ENCODE measurements at regions not wholly inside any gene's neighbourhood (a gene's known extent, or its start where the extent isn't known, plus 50 kb on each side); places are given as distances from the start of the nearest gene placed in this dataset.
A peak's percentile ranks its signal among the peaks of the same experiment; 100 is the strongest.
"Not testable (repeated sequence)": the region's sequence is repeated elsewhere in the genome, so short reads cannot be mapped to it uniquely, and the experiment has no call there.

- no peak for DNase-seq
Observed at GRCh38 chr10:121690152-121690848, 92.1 kb upstream of the FGFR2 start.

- DNase-seq: no peak
Observed at GRCh38 chr10:121687095-121687813, 89.0 kb upstream of the FGFR2 start.

GRCh38 chr10:121684276-121684675, 86.0 kb upstream of the FGFR2 start:
- no peak for DNase-seq

GRCh38 chr10:121683816-121684215, 85.6 kb upstream of the FGFR2 start:
- no peak for DNase-seq

GRCh38 chr10:121683366-121683765, 85.1 kb upstream of the FGFR2 start:
- DNase-seq: no peak

GRCh38 chr10:121681997-121682687, 83.9 kb upstream of the FGFR2 start:
- DNase-seq: no peak

GRCh38 chr10:121680879-121681655, 82.8 kb upstream of the FGFR2 start:
- no peak for DNase-seq

GRCh38 chr10:121679916-121680315, 81.7 kb upstream of the FGFR2 start:
- DNase-seq: no peak

- DNase-seq: no peak
Observed at GRCh38 chr10:121678631-121679174, 80.5 kb upstream of the FGFR2 start.

- DNase-seq: no peak
Observed at GRCh38 chr10:121677880-121678279, 79.6 kb upstream of the FGFR2 start.

GRCh38 chr10:121675344-121675743, 77.1 kb upstream of the FGFR2 start:
- DNase-seq: no peak

GRCh38 chr10:121674885-121675284, 76.6 kb upstream of the FGFR2 start:
- DNase-seq: no peak

GRCh38 chr10:121672733-121673132, 74.5 kb upstream of the FGFR2 start:
- DNase-seq: no peak

GRCh38 chr10:121669840-121670239, 71.6 kb upstream of the FGFR2 start:
- DNase-seq: not testable (repeated sequence)

GRCh38 chr10:121669028-121669374, 70.8 kb upstream of the FGFR2 start:
- no peak for DNase-seq

GRCh38 chr10:121668314-121669027, 70.2 kb upstream of the FGFR2 start:
- peak; percentile 19 to 27 for DNase-seq

GRCh38 chr10:121667948-121668313, 69.7 kb upstream of the FGFR2 start:
- no peak for DNase-seq

GRCh38 chr10:121665809-121666208, 67.6 kb upstream of the FGFR2 start:
- DNase-seq: no peak

- no peak for DNase-seq
Observed at GRCh38 chr10:121664671-121665070, 66.4 kb upstream of the FGFR2 start.

- DNase-seq: no peak
Observed at GRCh38 chr10:121662945-121663917, 65.0 kb upstream of the FGFR2 start.

- DNase-seq: no peak
Observed at GRCh38 chr10:121662531-121662930, 64.3 kb upstream of the FGFR2 start.

All from hippocampal formation (tissue), 2 donors.